Transverse colon (tissue), 4 donors: ENCODE measurements at regions not wholly inside any gene's neighbourhood (a gene's known extent, or its start where the extent isn't known, plus 50 kb on each side); places are given as distances from the start of the nearest gene placed in this dataset.

ENCODE experiments used
- EP300 ChIP-seq: sonication (generic); formaldehyde crosslinking; IDR thresholded peaks from one replicate; pipeline ENCODE4 v1.6.1; 2017; ENCODE audit warnings: antibody characterized with exemption, low read depth
- POLR2A ChIP-seq: fragments of 450-650 bp; IDR thresholded peaks from one replicate; pipeline ENCODE4 v1.6.1; 2016; ENCODE audit warnings: antibody characterized with exemption, mild to moderate bottlenecking, moderate library complexity
- POLR2AphosphoS5 ChIP-seq, 3 donors: sonication (generic); formaldehyde crosslinking; IDR thresholded peaks; one replicate each; pipeline ENCODE4 v1.6.1; 2016; ENCODE audit warnings: antibody characterized with exemption in 3 of 3
- TF ChIP-seq, protein P1 (sequence below), 5 experiments: fragments of 200-600 bp in 3 of 5; fragments of 450-650 bp in 2 of 5; sonication (generic) in 3 of 5; IDR thresholded peaks; 1 replicate in 2 of 5; 2 replicates in 3 of 5; pipeline ENCODE4 v1.5.1; 2016 to 2017; ENCODE audit warnings: antibody characterized with exemption in 5 of 5, inconsistent platforms in 3 of 5, mild to moderate bottlenecking in 2 of 5, moderate library complexity in 1 of 5

DNA sequence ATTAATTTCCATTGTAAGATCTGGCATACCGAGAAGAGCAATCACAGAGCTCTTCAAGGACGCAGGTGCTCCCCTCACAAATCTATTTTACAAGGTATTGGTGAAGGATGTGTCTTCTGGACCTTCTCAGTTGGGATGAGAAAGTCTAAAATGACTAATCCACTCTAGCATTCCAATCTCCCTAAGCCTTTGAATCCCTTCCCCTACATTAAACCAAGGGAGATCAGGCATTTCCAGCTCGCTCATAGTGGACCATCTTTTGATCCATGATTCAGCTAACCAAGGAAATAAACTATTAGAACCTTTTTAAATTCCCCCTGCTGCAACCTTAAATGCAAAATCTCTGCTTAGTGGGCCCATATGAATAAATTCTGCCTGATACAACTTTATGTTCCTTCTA is 95.9 kb upstream of the FBN2 start:
- TF ChIP-seq EP300: no peak
- TF ChIP-seq, protein P1, sequence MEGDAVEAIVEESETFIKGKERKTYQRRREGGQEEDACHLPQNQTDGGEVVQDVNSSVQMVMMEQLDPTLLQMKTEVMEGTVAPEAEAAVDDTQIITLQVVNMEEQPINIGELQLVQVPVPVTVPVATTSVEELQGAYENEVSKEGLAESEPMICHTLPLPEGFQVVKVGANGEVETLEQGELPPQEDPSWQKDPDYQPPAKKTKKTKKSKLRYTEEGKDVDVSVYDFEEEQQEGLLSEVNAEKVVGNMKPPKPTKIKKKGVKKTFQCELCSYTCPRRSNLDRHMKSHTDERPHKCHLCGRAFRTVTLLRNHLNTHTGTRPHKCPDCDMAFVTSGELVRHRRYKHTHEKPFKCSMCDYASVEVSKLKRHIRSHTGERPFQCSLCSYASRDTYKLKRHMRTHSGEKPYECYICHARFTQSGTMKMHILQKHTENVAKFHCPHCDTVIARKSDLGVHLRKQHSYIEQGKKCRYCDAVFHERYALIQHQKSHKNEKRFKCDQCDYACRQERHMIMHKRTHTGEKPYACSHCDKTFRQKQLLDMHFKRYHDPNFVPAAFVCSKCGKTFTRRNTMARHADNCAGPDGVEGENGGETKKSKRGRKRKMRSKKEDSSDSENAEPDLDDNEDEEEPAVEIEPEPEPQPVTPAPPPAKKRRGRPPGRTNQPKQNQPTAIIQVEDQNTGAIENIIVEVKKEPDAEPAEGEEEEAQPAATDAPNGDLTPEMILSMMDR (IDR thresholded peaks at IDR 0.05): no peak
- TF ChIP-seq POLR2A: no peak
- no peak for TF ChIP-seq POLR2AphosphoS5 (IDR thresholded peaks at IDR 0.05)
